Hepatocyte (in vitro differentiated cells): ENCODE measurements at regions not wholly inside any gene's neighbourhood (a gene's known extent, or its start where the extent isn't known, plus 50 kb on each side); places are given as distances from the start of the nearest gene placed in this dataset.

Source experiments
- DNase-seq: peaks from one replicate; pipeline ENCODE4 v3.0.0-alpha.2; 2016; ENCODE audit warnings: low spot score
- H2AFZ ChIP-seq: fragments of 200-600 bp; sonication (generic); 2 replicates; pipeline ENCODE4 v1.6.0; 2016; ENCODE audit warnings: antibody characterized with exemption, mild to moderate bottlenecking
- H3K27ac ChIP-seq: fragments of 200-600 bp; sonication (generic); 2 replicates; pipeline ENCODE4 v1.5.1; 2016; ENCODE audit warnings: mild to moderate bottlenecking
- H3K27me3 ChIP-seq: fragments of 200-600 bp; sonication (generic); 2 replicates; pipeline ENCODE4 v1.6.1; 2016
- H3K36me3 ChIP-seq: fragments of 200-600 bp; sonication (generic); replicated peaks from 2 replicates; pipeline ENCODE4 v1.5.1; 2016; ENCODE audit warnings: low read depth; ENCODE audit not compliant: insufficient read depth
- H3K4me1 ChIP-seq: fragments of 200-600 bp; sonication (generic); 2 replicates; pipeline ENCODE4 v1.5.1; 2016; ENCODE audit warnings: mild to moderate bottlenecking, moderate library complexity; ENCODE audit not compliant: insufficient read depth
- H3K4me2 ChIP-seq: fragments of 200-600 bp; sonication (generic); 2 replicates; pipeline ENCODE4 v1.6.0; 2016
- H3K4me3 ChIP-seq: fragments of 200-600 bp; sonication (generic); 2 replicates; pipeline ENCODE4 v1.5.1; 2016; ENCODE audit warnings: mild to moderate bottlenecking
- H3K79me2 ChIP-seq: fragments of 200-600 bp; sonication (generic); 2 replicates; pipeline ENCODE4 v1.6.0; 2017; ENCODE audit warnings: mild to moderate bottlenecking
- H3K9me2 ChIP-seq: fragments of 200-600 bp; sonication (generic); replicated peaks from 2 replicates; pipeline ENCODE4 v1.6.0; 2017; ENCODE audit warnings: mild to moderate bottlenecking; ENCODE audit not compliant: insufficient read depth
- H3K9me3 ChIP-seq: fragments of 200-600 bp; sonication (generic); 2 replicates; pipeline ENCODE4 v1.5.1; 2016; ENCODE audit warnings: low read depth, mild to moderate bottlenecking
- H4K20me1 ChIP-seq: fragments of 200-600 bp; sonication (generic); 2 replicates; pipeline ENCODE4 v1.6.0; 2016; ENCODE audit warnings: mild to moderate bottlenecking; ENCODE audit not compliant: insufficient read depth, poor library complexity, severe bottlenecking
- EZH2 ChIP-seq: fragments of 200-600 bp; sonication (generic); IDR thresholded peaks from 2 replicates; pipeline ENCODE4 v1.6.1; 2016; ENCODE audit warnings: antibody characterized with exemption, mild to moderate bottlenecking, borderline replicate concordance
- EZH2phosphoT487 ChIP-seq: fragments of 200-600 bp; sonication (generic); IDR thresholded peaks from one replicate; pipeline ENCODE4 v1.6.1; 2018; ENCODE audit warnings: antibody characterized with exemption, mild to moderate bottlenecking, low read depth, moderate library complexity; ENCODE audit not compliant: unreplicated experiment, severe bottlenecking
- WGBS: methylation state at CpG from one replicate; pipeline ENCODE4 v1.1.6; 2016; ENCODE audit warnings: low lambda C conversion rate; ENCODE audit errors: missing lambda C conversion rate; 5-methylcytosine and 5-hydroxymethylcytosine counted together
- TF ChIP-seq, protein P1 (sequence below): fragments of 200-600 bp; sonication (generic); IDR thresholded peaks from 2 replicates; pipeline ENCODE4 v1.5.1; 2016; ENCODE audit warnings: antibody characterized with exemption, mild to moderate bottlenecking; ENCODE audit not compliant: poor library complexity

DNA sequence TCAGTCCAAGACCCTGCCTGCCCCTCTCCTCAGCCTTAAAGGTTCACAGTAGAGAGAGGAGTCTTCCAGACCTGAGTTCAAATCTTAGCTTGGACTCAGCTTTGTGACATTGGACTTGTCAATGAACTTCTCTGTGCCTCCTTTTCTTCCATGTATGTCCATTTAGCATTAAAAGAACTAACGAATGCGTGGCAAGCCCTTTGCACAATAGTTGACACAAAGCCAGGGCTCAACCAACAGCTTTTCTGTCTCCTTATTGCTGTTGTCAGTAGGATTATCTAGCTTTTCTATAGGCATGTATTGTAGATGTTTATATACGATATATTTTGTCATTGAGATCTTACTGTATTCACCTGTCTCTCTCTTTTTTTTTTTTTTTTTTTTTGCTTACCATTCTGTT is 450.8 kb downstream of the PTPRU start:
- H4K20me1 ChIP-seq, result no peaks in the 10 kb centered on the region
- DNase-seq, result no peak
- no peak overlapping the region for H2AFZ ChIP-seq
- no peak overlapping the region for H3K27ac ChIP-seq
- H3K9me2 ChIP-seq, result no peaks in the 10 kb centered on the region
- H3K4me1 ChIP-seq, result peaks cover 14% of the 10 kb centered on the region
- H3K36me3 ChIP-seq, result no peaks in the 10 kb centered on the region
- H3K9me3 ChIP-seq, result no peaks in the 10 kb centered on the region
- H3K4me2 ChIP-seq, result no peak overlapping the region
- H3K79me2 ChIP-seq, result no peaks in the 10 kb centered on the region
- 88% methylated on average over 3 of the region's 3 CpGs for WGBS
- H3K4me3 ChIP-seq, result no peak overlapping the region
- H3K27me3 ChIP-seq, result peaks cover 7% of the 10 kb centered on the region
- no peak for TF ChIP-seq EZH2phosphoT487
- TF ChIP-seq EZH2, result no peak

DNA sequence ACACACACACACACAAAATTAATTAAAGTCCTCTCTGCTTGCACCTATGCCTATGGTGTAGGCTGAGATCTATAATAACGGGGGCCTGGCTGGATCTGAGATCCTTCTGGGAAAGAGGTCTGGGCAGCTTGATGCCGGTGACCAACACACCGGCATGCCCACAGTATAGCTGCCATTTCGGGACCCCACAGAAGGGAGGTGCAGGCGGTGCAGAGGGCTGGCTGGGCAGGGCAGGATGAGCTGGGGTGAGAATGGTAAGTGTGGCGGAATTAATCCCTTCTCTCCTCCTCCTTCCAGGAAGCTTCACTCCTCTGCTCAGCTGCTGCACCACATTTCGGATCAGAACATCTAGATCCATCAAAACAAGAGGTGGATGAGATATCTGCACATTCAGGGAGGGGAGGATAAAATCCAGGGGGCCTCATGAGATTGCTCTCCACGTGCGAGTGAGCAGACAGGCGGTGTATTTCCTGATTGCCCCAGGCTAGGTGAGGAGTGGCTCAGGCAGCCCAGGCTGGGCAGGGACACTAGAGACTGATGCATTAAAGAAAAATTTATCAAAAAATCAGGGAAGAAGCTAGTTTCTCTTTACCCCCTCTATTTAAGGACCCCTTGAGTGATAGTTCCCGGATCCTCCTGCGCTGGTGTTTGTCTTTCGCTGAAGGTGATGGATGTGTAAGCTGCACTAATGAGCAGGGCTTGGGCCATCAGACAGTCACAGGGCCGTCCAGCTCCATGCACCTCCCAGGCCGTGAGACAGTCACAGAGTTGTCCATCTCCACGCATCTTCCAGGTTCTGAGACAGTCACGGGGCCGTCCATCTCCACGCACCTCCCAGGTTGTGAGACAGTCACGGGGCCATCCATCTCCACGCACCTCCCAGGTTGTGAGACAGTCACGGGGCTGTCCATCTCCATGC is 449.9 kb downstream of the PTPRU start:
- Histone ChIP-seq H3K4me2 (no peak overlapping the region), H3K27me3 (peaks cover 7% of the 10 kb centered on the region), H3K79me2 (no peaks in the 10 kb centered on the region), H2AFZ (no peak overlapping the region), H3K9me3 (no peaks in the 10 kb centered on the region), H4K20me1 (no peaks in the 10 kb centered on the region), H3K9me2 (no peaks in the 10 kb centered on the region), H3K4me3 (no peak overlapping the region), H3K27ac (no peak overlapping the region), H3K4me1 (peaks cover 14% of the 10 kb centered on the region), H3K36me3 (no peaks in the 10 kb centered on the region)
- 75% methylated on average over 22 of the region's 22 CpGs for WGBS
- DNase-seq, result no peak
- TF ChIP-seq EZH2, result no peak
- TF ChIP-seq, protein P1, sequence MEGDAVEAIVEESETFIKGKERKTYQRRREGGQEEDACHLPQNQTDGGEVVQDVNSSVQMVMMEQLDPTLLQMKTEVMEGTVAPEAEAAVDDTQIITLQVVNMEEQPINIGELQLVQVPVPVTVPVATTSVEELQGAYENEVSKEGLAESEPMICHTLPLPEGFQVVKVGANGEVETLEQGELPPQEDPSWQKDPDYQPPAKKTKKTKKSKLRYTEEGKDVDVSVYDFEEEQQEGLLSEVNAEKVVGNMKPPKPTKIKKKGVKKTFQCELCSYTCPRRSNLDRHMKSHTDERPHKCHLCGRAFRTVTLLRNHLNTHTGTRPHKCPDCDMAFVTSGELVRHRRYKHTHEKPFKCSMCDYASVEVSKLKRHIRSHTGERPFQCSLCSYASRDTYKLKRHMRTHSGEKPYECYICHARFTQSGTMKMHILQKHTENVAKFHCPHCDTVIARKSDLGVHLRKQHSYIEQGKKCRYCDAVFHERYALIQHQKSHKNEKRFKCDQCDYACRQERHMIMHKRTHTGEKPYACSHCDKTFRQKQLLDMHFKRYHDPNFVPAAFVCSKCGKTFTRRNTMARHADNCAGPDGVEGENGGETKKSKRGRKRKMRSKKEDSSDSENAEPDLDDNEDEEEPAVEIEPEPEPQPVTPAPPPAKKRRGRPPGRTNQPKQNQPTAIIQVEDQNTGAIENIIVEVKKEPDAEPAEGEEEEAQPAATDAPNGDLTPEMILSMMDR, result no peak
- TF ChIP-seq EZH2phosphoT487, result no peak

DNA sequence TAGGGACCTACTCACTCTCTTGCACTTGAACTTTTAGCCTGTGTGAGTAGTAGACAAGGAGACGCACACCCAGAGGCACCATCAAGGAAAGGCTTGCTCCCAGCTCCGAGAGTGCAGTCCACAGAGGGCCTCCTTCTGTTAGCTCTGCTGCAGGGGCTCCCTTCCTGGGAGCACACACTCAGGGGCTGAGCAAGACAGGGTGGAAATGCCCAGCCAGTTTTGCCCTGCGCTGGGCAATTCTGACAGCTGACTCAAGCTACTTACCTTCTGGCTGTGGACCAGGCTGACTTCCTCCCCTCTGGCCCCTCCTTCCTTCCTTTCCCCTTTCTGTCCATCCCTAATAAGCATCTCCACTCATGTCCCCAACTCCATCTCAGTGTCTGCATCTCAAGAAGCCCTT is 449.1 kb downstream of the PTPRU start:
- Histone ChIP-seq H2AFZ (no peak overlapping the region), H3K4me3 (no peak overlapping the region), H3K9me3 (no peaks in the 10 kb centered on the region), H3K9me2 (no peaks in the 10 kb centered on the region), H3K4me1 (peaks cover 14% of the 10 kb centered on the region), H3K27ac (no peak overlapping the region), H4K20me1 (no peaks in the 10 kb centered on the region), H3K79me2 (no peaks in the 10 kb centered on the region), H3K4me2 (no peak overlapping the region), H3K27me3 (no peaks in the 10 kb centered on the region), H3K36me3 (no peaks in the 10 kb centered on the region)
- 79% methylated on average over 3 of the region's 3 CpGs for WGBS
- no peak for TF ChIP-seq EZH2
- TF ChIP-seq, protein P1, result no peak
- TF ChIP-seq EZH2phosphoT487, result no peak
- no peak for DNase-seq

DNA sequence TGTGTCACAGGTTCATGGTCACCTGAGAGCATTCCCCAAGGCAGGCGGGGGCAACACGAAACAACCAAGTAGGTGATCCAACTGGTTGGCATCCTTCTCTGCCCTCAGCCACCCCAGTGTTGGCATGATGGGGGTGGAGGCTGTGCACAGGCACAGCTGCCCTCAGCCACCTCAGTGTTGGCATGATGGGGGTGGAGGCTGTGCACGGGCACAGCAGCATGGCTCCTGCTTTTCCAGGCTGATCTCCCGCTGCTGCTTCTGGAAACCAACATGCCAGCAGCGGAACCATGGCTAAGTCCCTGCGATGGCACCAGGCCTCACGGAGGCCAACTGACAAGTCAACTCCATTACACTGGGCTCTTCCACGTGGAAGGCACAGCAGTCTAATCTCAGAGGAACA is 447.8 kb downstream of the PTPRU start:
- no peak for TF ChIP-seq EZH2
- no peak for TF ChIP-seq EZH2phosphoT487
- TF ChIP-seq, protein P1, result no peak
- no peaks in the 10 kb centered on the region for H4K20me1 ChIP-seq
- H3K4me2 ChIP-seq, result no peak overlapping the region
- H3K27me3 ChIP-seq, result no peaks in the 10 kb centered on the region
- no peak overlapping the region for H2AFZ ChIP-seq
- 92% methylated on average over 8 of the region's 8 CpGs for WGBS
- H3K4me1 ChIP-seq, result peaks cover 14% of the 10 kb centered on the region
- H3K9me2 ChIP-seq, result no peaks in the 10 kb centered on the region
- H3K79me2 ChIP-seq, result no peaks in the 10 kb centered on the region
- H3K9me3 ChIP-seq, result no peaks in the 10 kb centered on the region
- no peaks in the 10 kb centered on the region for H3K36me3 ChIP-seq
- no peak overlapping the region for H3K27ac ChIP-seq
- no peak overlapping the region for H3K4me3 ChIP-seq
- DNase-seq, result no peak
